EL (cell line): ENCODE measurements at regions not wholly inside any gene's neighbourhood (a gene's known extent, or its start where the extent isn't known, plus 50 kb on each side); places are given as distances from the start of the nearest gene placed in this dataset.

Source experiments
- DNase-seq: peaks from one replicate; pipeline ENCODE4 v3.0.0-alpha.2; 2016

GRCh38 chr11:28792856-28793255 is 684.7 kb downstream of the METTL15 start:
- DNase-seq = no peak

- peak; percentile 68 for DNase-seq
Measured at GRCh38 chr11:28787897-28788296, 679.7 kb downstream of the METTL15 start.

GRCh38 chr11:28777126-28777525 is 668.9 kb downstream of the METTL15 start:
- DNase-seq = no peak

GRCh38 chr11:28773606-28774005 is 665.4 kb downstream of the METTL15 start:
- DNase-seq = no peak

GRCh38 chr11:28770806-28771205 is 662.6 kb downstream of the METTL15 start:
- DNase-seq = no peak

- DNase-seq = peak; percentile 84
Measured at GRCh38 chr11:28767574-28767973, 659.4 kb downstream of the METTL15 start.

- peak; percentile 29 for DNase-seq
Measured at GRCh38 chr11:28763876-28764275, 655.7 kb downstream of the METTL15 start.

GRCh38 chr11:28763151-28763550 is 655.0 kb downstream of the METTL15 start:
- DNase-seq = peak; percentile 30

- peak; percentile 66 for DNase-seq
Measured at GRCh38 chr11:28760676-28761390, 652.6 kb downstream of the METTL15 start.

- peak; percentile 78 for DNase-seq
Measured at GRCh38 chr11:28759311-28759710, 651.1 kb downstream of the METTL15 start.

GRCh38 chr11:28757725-28758515 is 649.7 kb downstream of the METTL15 start:
- peak; percentile 95 for DNase-seq

- DNase-seq = peak; percentile 98
Measured at GRCh38 chr11:28756977-28757376, 648.8 kb downstream of the METTL15 start.

GRCh38 chr11:28743061-28743550 is 634.9 kb downstream of the METTL15 start:
- peak; percentile 62 for DNase-seq

GRCh38 chr11:28739489-28740280 is 631.5 kb downstream of the METTL15 start:
- DNase-seq = no peak

- peak; percentile 12 for DNase-seq
Measured at GRCh38 chr11:28738549-28738948, 630.4 kb downstream of the METTL15 start.

GRCh38 chr11:28736256-28736655 is 628.1 kb downstream of the METTL15 start:
- DNase-seq = no peak

- no peak for DNase-seq
Measured at GRCh38 chr11:28735511-28735910, 627.3 kb downstream of the METTL15 start.

- DNase-seq = no peak
Measured at GRCh38 chr11:28730889-28731288, 622.7 kb downstream of the METTL15 start.

GRCh38 chr11:28730336-28730735 is 622.1 kb downstream of the METTL15 start:
- DNase-seq = peak; percentile 85

GRCh38 chr11:28729339-28729738 is 621.2 kb downstream of the METTL15 start:
- no peak for DNase-seq

GRCh38 chr11:28728666-28729065 is 620.5 kb downstream of the METTL15 start:
- no peak for DNase-seq

- DNase-seq = peak; percentile 36
Measured at GRCh38 chr11:28727254-28727653, 619.1 kb downstream of the METTL15 start.

- no peak for DNase-seq
Measured at GRCh38 chr11:28726432-28726831, 618.2 kb downstream of the METTL15 start.
